ENCODE measurements at regions not wholly inside any gene's neighbourhood (a gene's known extent, or its start where the extent isn't known, plus 50 kb on each side); places are given as distances from the start of the nearest gene placed in this dataset.

- TF ChIP-seq POLR2AphosphoS5 (IDR thresholded peaks at IDR 0.05; ENCODE audit: insufficient read depth in 1 of 2, low read depth in 1 of 2): no peak
- no peak for TF ChIP-seq POLR2A (IDR thresholded peaks at IDR 0.05)
- no peak for TF ChIP-seq CTCF (IDR thresholded peaks at IDR 0.05)
- H3K9me3 ChIP-seq: no peaks in the 10 kb centered on the region
- H3K27ac ChIP-seq: no peak overlapping the region
- no peaks in the 10 kb centered on the region for H3K27me3 ChIP-seq
- no peaks in the 10 kb centered on the region for H3K36me3 ChIP-seq
- intact Hi-C loops (cut with DNase I): no loop called here
- no peak overlapping the region for H3K4me3 ChIP-seq
- no peaks in the 10 kb centered on the region for H3K4me1 ChIP-seq
- DNase-seq (ENCODE audit: extremely low spot score in 2 of 2): no peak
Measured at GRCh38 chr5:174387448-174387847, 336.9 kb upstream of the MSX2 start.

GRCh38 chr5:174392892-174393291 is 331.5 kb upstream of the MSX2 start:
- H3K4me1 ChIP-seq: no peaks in the 10 kb centered on the region
- H3K4me3 ChIP-seq: no peak overlapping the region
- H3K36me3 ChIP-seq: no peaks in the 10 kb centered on the region
- no peaks in the 10 kb centered on the region for H3K9me3 ChIP-seq
- no peaks in the 10 kb centered on the region for H3K27me3 ChIP-seq
- no peak for TF ChIP-seq POLR2AphosphoS5 (IDR thresholded peaks at IDR 0.05; ENCODE audit: insufficient read depth in 1 of 2, low read depth in 1 of 2)
- TF ChIP-seq POLR2A (IDR thresholded peaks at IDR 0.05): no peak
- TF ChIP-seq CTCF (IDR thresholded peaks at IDR 0.05): no peak
- no peak overlapping the region for H3K27ac ChIP-seq
- intact Hi-C loops (cut with DNase I): no loop called here
- DNase-seq (ENCODE audit: extremely low spot score in 2 of 2): peak in 1 of 2 donors; percentile 25

DNA sequence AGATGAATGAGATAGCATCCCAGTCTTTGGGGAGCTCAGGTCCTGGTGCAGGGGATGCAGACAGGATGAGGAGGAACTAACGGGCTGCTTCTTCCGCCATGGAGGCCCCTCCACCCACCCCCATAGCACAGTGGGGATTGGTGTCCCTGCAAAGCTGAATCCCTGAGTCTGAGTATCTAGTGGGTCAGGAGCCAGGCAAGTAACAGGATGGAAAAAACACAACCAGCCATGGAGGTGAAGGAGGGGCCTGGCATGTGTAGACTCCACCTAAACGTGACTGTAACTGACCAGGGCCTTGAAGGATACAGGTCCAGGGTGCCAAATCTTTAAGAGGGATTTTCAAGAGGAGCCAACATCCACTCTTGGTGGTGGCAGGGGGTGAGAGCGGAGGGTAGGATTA is 327.8 kb upstream of the MSX2 start:
- Histone ChIP-seq H3K4me1 (no peaks in the 10 kb centered on the region), H3K4me3 (no peak overlapping the region), H3K27me3 (no peaks in the 10 kb centered on the region), H3K36me3 (no peaks in the 10 kb centered on the region), H3K27ac (no peak overlapping the region), H3K9me3 (no peaks in the 10 kb centered on the region)
- TF ChIP-seq CTCF (IDR thresholded peaks at IDR 0.05) (no peak), POLR2AphosphoS5 (IDR thresholded peaks at IDR 0.05; ENCODE audit: insufficient read depth in 1 of 2, low read depth in 1 of 2) (no peak), POLR2A (IDR thresholded peaks at IDR 0.05) (no peak)
- DNase-seq (ENCODE audit: extremely low spot score in 2 of 2): peak in 1 of 2 donors; percentile 69
- intact Hi-C loops (cut with DNase I): no loop called here

DNA sequence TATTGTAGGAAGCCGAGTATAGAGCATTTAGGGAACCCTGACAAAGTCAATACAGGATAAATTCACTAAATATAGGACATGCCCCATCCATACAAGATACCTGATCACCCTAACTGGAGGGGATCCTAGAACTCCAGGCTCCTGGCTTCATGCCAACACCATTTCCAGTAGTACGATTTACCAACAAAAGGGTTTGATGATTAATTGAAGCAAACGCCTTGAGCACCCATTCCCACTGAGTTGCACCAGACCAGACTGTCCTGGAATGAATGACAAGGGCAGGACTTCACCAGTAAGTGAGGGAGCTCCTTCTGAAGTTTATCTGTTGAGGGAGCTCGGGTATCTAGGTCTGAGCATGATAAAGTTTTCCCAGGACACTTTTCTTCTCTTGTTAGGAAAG is 327.2 kb upstream of the MSX2 start:
- intact Hi-C loops (cut with DNase I): no loop called here
- H3K4me3 ChIP-seq: no peak overlapping the region
- H3K9me3 ChIP-seq: no peaks in the 10 kb centered on the region
- H3K27ac ChIP-seq: no peak overlapping the region
- H3K4me1 ChIP-seq: no peaks in the 10 kb centered on the region
- H3K27me3 ChIP-seq: no peaks in the 10 kb centered on the region
- H3K36me3 ChIP-seq: no peaks in the 10 kb centered on the region
- DNase-seq (ENCODE audit: extremely low spot score in 2 of 2): peak in 1 of 2 donors; percentile 18
- TF ChIP-seq CTCF (IDR thresholded peaks at IDR 0.05) (no peak), POLR2A (IDR thresholded peaks at IDR 0.05) (no peak), POLR2AphosphoS5 (IDR thresholded peaks at IDR 0.05; ENCODE audit: insufficient read depth in 1 of 2, low read depth in 1 of 2) (no peak)

DNA sequence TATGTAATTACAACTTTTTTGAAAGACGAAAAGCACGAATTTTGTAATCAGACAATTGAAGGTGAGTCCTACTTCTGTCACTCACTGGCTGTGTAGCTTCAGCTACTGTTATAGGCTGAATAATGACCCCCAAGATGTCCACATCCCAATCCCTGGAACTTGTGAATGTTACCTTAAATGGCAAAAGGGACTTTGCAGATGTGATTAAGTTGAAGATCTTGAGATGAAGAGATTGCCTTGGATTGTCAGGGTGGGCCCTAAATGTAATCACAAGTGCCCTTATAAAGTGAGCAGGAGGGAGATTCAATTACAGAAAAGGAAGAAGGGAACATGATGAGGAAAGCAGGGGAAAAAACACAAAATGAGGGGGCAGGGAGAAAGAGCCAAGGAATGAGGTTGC is 326.2 kb upstream of the MSX2 start:
- no peaks in the 10 kb centered on the region for H3K9me3 ChIP-seq
- no peak overlapping the region for H3K4me3 ChIP-seq
- no peaks in the 10 kb centered on the region for H3K27me3 ChIP-seq
- H3K4me1 ChIP-seq: no peaks in the 10 kb centered on the region
- no peak overlapping the region for H3K27ac ChIP-seq
- intact Hi-C loops (cut with DNase I): no loop called here
- H3K36me3 ChIP-seq: no peaks in the 10 kb centered on the region
- DNase-seq (ENCODE audit: extremely low spot score in 2 of 2): no peak
- no peak for TF ChIP-seq POLR2A (IDR thresholded peaks at IDR 0.05)

DNA sequence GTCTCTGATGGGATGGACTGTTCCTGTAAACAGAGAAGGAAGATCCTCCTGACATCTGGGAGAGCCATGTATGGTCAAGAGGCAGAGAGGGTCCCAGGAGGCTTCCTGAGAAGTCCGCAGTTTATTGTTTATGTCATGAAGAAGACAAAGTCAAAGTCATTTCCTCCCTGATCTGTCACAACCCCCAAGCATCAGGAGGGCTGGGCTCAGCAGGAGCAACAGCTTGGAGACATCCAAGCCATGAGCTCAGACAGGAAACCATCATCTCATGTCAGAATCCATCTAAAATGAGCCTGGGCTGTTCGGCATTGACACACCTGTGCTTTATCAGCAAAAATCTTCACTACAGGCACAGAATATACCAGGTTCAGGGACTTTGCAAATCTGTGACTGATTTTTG is 325.0 kb upstream of the MSX2 start:
- Histone ChIP-seq H3K27me3 (no peaks in the 10 kb centered on the region), H3K36me3 (no peaks in the 10 kb centered on the region), H3K27ac (no peak overlapping the region), H3K4me3 (no peak overlapping the region), H3K4me1 (no peaks in the 10 kb centered on the region), H3K9me3 (no peaks in the 10 kb centered on the region)
- DNase-seq (ENCODE audit: extremely low spot score in 2 of 2): peak in 1 of 2 donors; percentile 62
- intact Hi-C loops (cut with DNase I): no loop called here
- no peak for TF ChIP-seq POLR2AphosphoS5 (IDR thresholded peaks at IDR 0.05; ENCODE audit: insufficient read depth in 1 of 2, low read depth in 1 of 2)
- TF ChIP-seq CTCF (IDR thresholded peaks at IDR 0.05): no peak
- TF ChIP-seq POLR2A (IDR thresholded peaks at IDR 0.05): no peak
